PC-9 (cell line): ENCODE measurements at regions not wholly inside any gene's neighbourhood (a gene's known extent, or its start where the extent isn't known, plus 50 kb on each side); places are given as distances from the start of the nearest gene placed in this dataset.
A peak's percentile ranks its signal among the peaks of the same experiment; 100 is the strongest.
"Not testable (repeated sequence)": the region's sequence is repeated elsewhere in the genome, so short reads cannot be mapped to it uniquely, and the experiment has no call there.

Experiments
- BruUV-seq: library from RNA; stranded (reverse); fragments of 400-500 nt; replicated peaks from 2 replicates; lab custom pipeline; 2021; lab: Mats Ljungman, UMichigan
- CTCF ChIA-PET: fragments of 300-600 bp; sonication (Branson Sonifier 250); formaldehyde crosslinking; loops from one replicate; lab custom pipeline; 2022; ENCODE audit warnings: antibody characterized with exemption; lab: Charles Lee
- POLR2A ChIA-PET: fragments of 300-600 bp; sonication (Branson Sonifier 250); formaldehyde crosslinking; loops from one replicate; lab custom pipeline; 2022; ENCODE audit warnings: antibody characterized with exemption; ENCODE audit not compliant: unreplicated experiment; lab: Charles Lee
- DNase-seq, 2 experiments: peaks; one replicate each; pipeline versions ENCODE4 v3.0.0 to v3.0.0-alpha.2; 2015 to 2022; ENCODE audit warnings: mixed read lengths in 1 of 2
- H2AFZ ChIP-seq: fragments of 200-600 bp; sonication (generic); 2 replicates; pipeline ENCODE4 v1.8.1; 2017; ENCODE audit warnings: antibody characterized with exemption
- H3F3A ChIP-seq: fragments of 200-600 bp; sonication (generic); 2 replicates; pipeline ENCODE4 v1.8.1; 2017; ENCODE audit warnings: antibody characterized with exemption, mild to moderate bottlenecking, low read depth; ENCODE audit not compliant: insufficient read depth
- H3K27ac ChIP-seq: fragments of 200-600 bp; sonication (generic); 2 replicates; pipeline ENCODE4 v1.6.1; 2016; ENCODE audit warnings: mixed run types
- H3K27me3 ChIP-seq: fragments of 200-600 bp; sonication (generic); 2 replicates; pipeline ENCODE4 v1.6.1; 2016; ENCODE audit warnings: low read depth, mixed run types; ENCODE audit not compliant: insufficient read depth
- H3K36me3 ChIP-seq: fragments of 200-600 bp; sonication (generic); 2 replicates; pipeline ENCODE4 v1.6.1; 2016; ENCODE audit warnings: low read depth, mixed run types
- H3K4me1 ChIP-seq: fragments of 200-600 bp; sonication (generic); replicated peaks from 2 replicates; pipeline ENCODE4 v1.6.1; 2016; ENCODE audit warnings: mixed run types; ENCODE audit not compliant: insufficient read depth
- H3K4me2 ChIP-seq: fragments of 200-600 bp; sonication (generic); 2 replicates; pipeline ENCODE4 v1.6.1; 2017; ENCODE audit warnings: mixed run types
- H3K4me3 ChIP-seq: fragments of 200-600 bp; sonication (generic); 2 replicates; pipeline ENCODE4 v1.6.1; 2016; ENCODE audit warnings: mixed run types
- H3K79me2 ChIP-seq: fragments of 200-600 bp; sonication (generic); 2 replicates; pipeline ENCODE4 v1.6.1; 2017; ENCODE audit warnings: low read depth, mixed run types
- H3K9me2 ChIP-seq: fragments of 200-600 bp; sonication (generic); 2 replicates; pipeline ENCODE4 v1.8.1; 2017; ENCODE audit warnings: mild to moderate bottlenecking; ENCODE audit not compliant: insufficient read depth
- H3K9me3 ChIP-seq: fragments of 200-600 bp; sonication (generic); 2 replicates; pipeline ENCODE4 v1.8.1; 2016; ENCODE audit warnings: low read depth; ENCODE audit not compliant: insufficient read depth
- H4K20me1 ChIP-seq: fragments of 200-600 bp; sonication (generic); 2 replicates; pipeline ENCODE4 v1.8.1; 2017; ENCODE audit not compliant: insufficient read depth
- EZH2 ChIP-seq: fragments of 200-600 bp; sonication (generic); IDR thresholded peaks from 2 replicates; pipeline ENCODE4 v1.8.0; 2017; ENCODE audit warnings: antibody characterized with exemption, low read depth
- intact Hi-C: fragments of 100-400 bp; cut with micrococcal nuclease; formaldehyde crosslinking; loops from one replicate; pipeline ENCODE4 v1.10.0; 2022; ENCODE audit not compliant: unreplicated experiment
- TF ChIP-seq, protein P1 (sequence below): fragments of 200-600 bp; sonication (generic); conservative IDR thresholded peaks from 2 replicates; pipeline ENCODE4 v1.6.1; 2017; ENCODE audit warnings: mixed run types, antibody characterized with exemption, mild to moderate bottlenecking, moderate library complexity

DNA sequence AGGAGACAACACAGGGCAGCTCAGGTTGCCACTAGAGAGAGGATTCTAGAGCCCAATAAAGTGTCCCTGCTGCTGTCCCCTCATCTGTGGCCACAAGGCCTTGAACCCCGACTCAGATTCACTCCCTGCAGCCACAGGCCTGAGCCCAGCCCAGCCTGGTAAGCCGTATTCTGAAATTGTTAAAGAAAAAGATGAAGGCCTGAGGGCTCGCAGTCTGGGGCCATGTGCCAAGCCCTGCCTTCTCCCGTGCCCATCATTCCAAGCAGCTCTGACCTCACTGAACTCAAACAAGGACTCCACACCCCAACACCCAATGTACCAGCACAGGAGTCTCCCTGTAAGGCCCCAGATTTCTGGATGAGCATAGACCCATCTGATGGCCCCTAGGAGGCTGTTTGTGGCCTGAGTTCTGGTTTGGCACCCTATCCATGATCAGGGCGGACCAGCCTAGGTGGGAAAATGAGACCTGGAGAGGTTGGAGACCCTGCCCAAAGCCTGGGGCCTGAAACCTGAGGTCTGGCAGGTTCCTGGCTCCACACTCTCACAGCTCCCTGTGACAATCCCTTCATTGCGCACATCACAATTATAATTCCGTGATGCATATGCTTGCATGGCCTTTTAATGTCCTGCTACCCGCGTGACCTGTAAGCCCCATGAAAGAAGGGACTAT is 62.0 kb upstream of the TOP1 start:
- no peaks in the 10 kb centered on the region for H3K9me2 ChIP-seq
- no peaks in the 10 kb centered on the region for H3K4me1 ChIP-seq
- DNase-seq, result no peak
- H3K4me3 ChIP-seq, result no peak overlapping the region
- H3K9me3 ChIP-seq, result no peaks in the 10 kb centered on the region
- no peaks in the 10 kb centered on the region for H3K27me3 ChIP-seq
- H3K27ac ChIP-seq, result no peak overlapping the region
- no peak overlapping the region for H2AFZ ChIP-seq
- ChIA-PET POLR2A (interaction anchor here (0.7 kb wide), 1 partner anchor 229 kb away, joined by 3 read pairs; no protein-coding TSS in a partner anchor), CTCF (interaction anchor here (0.7 kb wide), 2 partner anchors 128 to 906 kb away, joined by 3 to 7 read pairs; no protein-coding TSS in a partner anchor)
- BruUV-seq, result no TSS peak
- no peaks in the 10 kb centered on the region for H3F3A ChIP-seq
- no peak overlapping the region for H3K4me2 ChIP-seq
- no peaks in the 10 kb centered on the region for H3K79me2 ChIP-seq
- no peak for TF ChIP-seq EZH2
- TF ChIP-seq, protein P1, sequence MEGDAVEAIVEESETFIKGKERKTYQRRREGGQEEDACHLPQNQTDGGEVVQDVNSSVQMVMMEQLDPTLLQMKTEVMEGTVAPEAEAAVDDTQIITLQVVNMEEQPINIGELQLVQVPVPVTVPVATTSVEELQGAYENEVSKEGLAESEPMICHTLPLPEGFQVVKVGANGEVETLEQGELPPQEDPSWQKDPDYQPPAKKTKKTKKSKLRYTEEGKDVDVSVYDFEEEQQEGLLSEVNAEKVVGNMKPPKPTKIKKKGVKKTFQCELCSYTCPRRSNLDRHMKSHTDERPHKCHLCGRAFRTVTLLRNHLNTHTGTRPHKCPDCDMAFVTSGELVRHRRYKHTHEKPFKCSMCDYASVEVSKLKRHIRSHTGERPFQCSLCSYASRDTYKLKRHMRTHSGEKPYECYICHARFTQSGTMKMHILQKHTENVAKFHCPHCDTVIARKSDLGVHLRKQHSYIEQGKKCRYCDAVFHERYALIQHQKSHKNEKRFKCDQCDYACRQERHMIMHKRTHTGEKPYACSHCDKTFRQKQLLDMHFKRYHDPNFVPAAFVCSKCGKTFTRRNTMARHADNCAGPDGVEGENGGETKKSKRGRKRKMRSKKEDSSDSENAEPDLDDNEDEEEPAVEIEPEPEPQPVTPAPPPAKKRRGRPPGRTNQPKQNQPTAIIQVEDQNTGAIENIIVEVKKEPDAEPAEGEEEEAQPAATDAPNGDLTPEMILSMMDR, result no peak
- H4K20me1 ChIP-seq, result no peaks in the 10 kb centered on the region
- intact Hi-C loops, result no loop called here
- H3K36me3 ChIP-seq, result no peaks in the 10 kb centered on the region

DNA sequence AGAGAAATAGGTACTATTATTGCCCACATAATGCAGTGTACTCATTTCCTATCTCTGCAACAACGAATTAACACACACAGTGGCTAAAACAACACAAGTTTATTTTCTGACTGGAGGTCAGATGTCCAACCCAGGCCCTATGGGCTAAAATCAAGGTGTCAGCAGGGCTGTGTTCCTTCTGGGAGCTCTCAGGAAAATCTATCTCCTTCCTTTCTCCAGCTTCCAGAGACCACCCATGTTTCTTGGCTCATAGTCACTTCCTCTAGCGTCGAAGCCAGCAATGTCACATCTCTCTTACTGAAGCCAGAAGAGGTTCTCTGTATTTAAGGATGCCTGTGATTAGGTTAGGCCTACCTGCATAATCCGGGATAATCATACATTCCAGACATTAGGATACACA is 60.9 kb upstream of the TOP1 start:
- no peaks in the 10 kb centered on the region for H3K79me2 ChIP-seq
- DNase-seq, result no peak
- H3K27me3 ChIP-seq, result no peaks in the 10 kb centered on the region
- POLR2A ChIA-PET, result no interaction called here
- BruUV-seq, result no TSS peak
- no peaks in the 10 kb centered on the region for H3K36me3 ChIP-seq
- no peaks in the 10 kb centered on the region for H3K4me1 ChIP-seq
- no peaks in the 10 kb centered on the region for H3F3A ChIP-seq
- no peak overlapping the region for H3K27ac ChIP-seq
- CTCF ChIA-PET, result interaction anchor here (0.6 to 0.7 kb wide), 3 partner anchors 367 to 907 kb away, joined by 4 to 7 read pairs (median 6); no protein-coding TSS in a partner anchor
- no peak overlapping the region for H3K4me3 ChIP-seq
- H3K9me3 ChIP-seq, result no peaks in the 10 kb centered on the region
- intact Hi-C loops, result loop anchor here (1.0 to 2.0 kb wide), 7 partner anchors 61 to 373 kb away; partner anchors contain the start of genes LPIN3 and TOP1
- H3K9me2 ChIP-seq, result no peaks in the 10 kb centered on the region
- no peak overlapping the region for H3K4me2 ChIP-seq
- no peak overlapping the region for H2AFZ ChIP-seq
- H4K20me1 ChIP-seq, result no peaks in the 10 kb centered on the region
- TF ChIP-seq, protein P1, result no peak

DNA sequence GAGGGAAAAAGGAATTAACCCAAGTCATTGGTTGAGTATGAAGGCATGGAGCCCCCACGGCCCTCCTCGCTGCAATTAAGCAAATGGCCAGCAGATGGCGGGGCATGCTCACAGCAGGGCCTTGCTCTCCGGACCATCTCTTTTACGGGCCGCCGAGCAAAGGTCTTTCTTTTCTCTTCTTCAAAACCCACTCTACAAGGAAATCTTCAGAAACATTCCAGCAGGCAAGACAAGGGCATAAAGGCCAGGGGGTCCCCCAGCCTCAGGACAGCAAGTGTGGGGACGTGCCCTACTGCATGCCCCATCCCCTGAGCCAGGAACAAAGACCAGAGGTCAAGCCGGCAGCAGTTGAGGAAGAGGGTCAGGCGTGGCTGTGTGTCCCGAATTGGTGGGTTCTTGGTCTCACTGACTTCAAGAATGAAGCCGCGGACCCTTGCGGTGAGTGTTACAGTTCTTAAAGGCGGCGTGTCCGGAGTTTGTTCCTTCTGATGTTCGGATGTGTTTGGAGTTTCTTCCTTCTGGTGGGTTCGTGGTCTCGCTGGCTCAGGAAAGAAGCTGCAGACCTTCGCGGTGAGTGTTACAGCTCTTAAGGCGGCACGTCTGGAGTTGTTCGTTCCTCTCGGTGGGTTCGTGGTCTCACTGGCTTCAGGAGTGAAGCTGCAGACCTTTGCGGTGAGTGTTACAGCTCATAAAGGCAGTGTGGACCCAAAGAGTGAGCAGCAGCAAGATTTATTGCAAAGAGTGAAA is 59.6 kb upstream of the TOP1 start:
- H3K79me2 ChIP-seq, BruUV-seq, H3K36me3 ChIP-seq, H3F3A ChIP-seq, POLR2A ChIA-PET, H3K9me3 ChIP-seq, H3K4me1 ChIP-seq, H3K9me2 ChIP-seq, H3K27ac ChIP-seq, H3K27me3 ChIP-seq, H4K20me1 ChIP-seq: not testable (repeated sequence)
- intact Hi-C loops, result loop anchor here (1.0 to 2.0 kb wide), 7 partner anchors 60 to 371 kb away; partner anchors contain the start of genes LPIN3 and TOP1
- Histone ChIP-seq H3K4me3 (peak overlapping the region; percentile 36; the same call in 1 of the 2 replicates), H3K4me2 (peak overlapping the region; percentile 80), H2AFZ (peak overlapping the region; percentile 67; the same call in 1 of the 2 replicates)
- peak in 1 of 2 experiments; percentile 77 for DNase-seq
- TF ChIP-seq, protein P1, result peak; percentile 100
- CTCF ChIA-PET, result interaction anchor here (0.6 to 1.4 kb wide), 2 partner anchors 127 to 143 kb away, joined by 3 to 4 read pairs; no protein-coding TSS in a partner anchor
